ENCODE measurements at regions not wholly inside any gene's neighbourhood (a gene's known extent, or its start where the extent isn't known, plus 50 kb on each side); places are given as distances from the start of the nearest gene placed in this dataset.

DNA sequence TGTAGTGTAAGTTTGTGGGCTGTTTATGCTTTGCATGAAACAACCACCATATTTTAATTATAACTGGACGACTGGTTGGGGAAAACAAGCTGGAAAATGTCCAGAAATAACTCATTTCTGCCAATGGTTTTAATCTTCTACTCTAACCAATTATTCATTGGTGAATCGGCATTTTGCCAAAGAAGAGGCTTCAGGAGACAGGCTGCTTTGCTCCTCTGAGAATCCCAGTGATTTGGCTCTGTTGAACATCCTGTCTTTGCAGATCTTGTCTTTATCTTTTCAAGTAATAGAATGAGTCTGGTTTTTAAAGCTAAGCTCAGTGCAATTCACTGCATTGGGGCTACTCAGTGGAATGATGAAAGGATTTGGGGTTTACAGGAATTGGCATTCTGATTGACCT is 109.6 kb downstream of the APOB start:
- Histone ChIP-seq H3K4me2 (ENCODE audit: low read length) (no peak overlapping the region), H3K9me3 (ENCODE audit: low read length) (no peaks in the 10 kb centered on the region), H3K4me3 (ENCODE audit: low read depth, low read length, poor library complexity, severe bottlenecking) (no peak overlapping the region), H3K36me3 (ENCODE audit: insufficient read depth, low read length) (no peaks in the 10 kb centered on the region), H3K4me1 (ENCODE audit: insufficient read depth, low read length, poor library complexity, severe bottlenecking) (no peaks in the 10 kb centered on the region), H3K9me2 (ENCODE audit: insufficient read depth, low read length) (no peaks in the 10 kb centered on the region), H3K79me2 (ENCODE audit: insufficient read depth, low read depth, low read length) (no peaks in the 10 kb centered on the region), H2AFZ (ENCODE audit: low read length) (no peak overlapping the region), H4K20me1 (ENCODE audit: insufficient read depth, low read length) (no peaks in the 10 kb centered on the region), H3K27ac (ENCODE audit: low read depth, low read length, poor library complexity, severe bottlenecking) (no peak overlapping the region)
- TF ChIP-seq EZH2phosphoT487 (IDR thresholded peaks at IDR 0.05; ENCODE audit: borderline replicate concordance, low read depth, low read length): no peak
- no peak for TF ChIP-seq CTCF (conservative IDR thresholded peaks at IDR 0.05; ENCODE audit: low read length)
- intact Hi-C loops (cut with micrococcal nuclease; ENCODE audit: unreplicated experiment): no loop called here
- no TSS peak for BruUV-seq (replicated peaks)
- ChIA-PET POLR2A (interaction anchor here (0.5 to 0.6 kb wide), 2 partner anchors 490 to 954 kb away, joined by 4 read pairs; no protein-coding TSS in a partner anchor), CTCF (ENCODE audit: unreplicated experiment) (no interaction called here)
- DNase-seq (ENCODE audit: low spot score): no peak

GRCh38 chr2:20933714-20934113 is 110.2 kb downstream of the APOB start:
- Histone ChIP-seq H3K9me3 (ENCODE audit: low read length) (no peaks in the 10 kb centered on the region), H3K27ac (ENCODE audit: low read depth, low read length, poor library complexity, severe bottlenecking) (no peak overlapping the region), H3K4me3 (ENCODE audit: low read depth, low read length, poor library complexity, severe bottlenecking) (no peak overlapping the region)

DNA sequence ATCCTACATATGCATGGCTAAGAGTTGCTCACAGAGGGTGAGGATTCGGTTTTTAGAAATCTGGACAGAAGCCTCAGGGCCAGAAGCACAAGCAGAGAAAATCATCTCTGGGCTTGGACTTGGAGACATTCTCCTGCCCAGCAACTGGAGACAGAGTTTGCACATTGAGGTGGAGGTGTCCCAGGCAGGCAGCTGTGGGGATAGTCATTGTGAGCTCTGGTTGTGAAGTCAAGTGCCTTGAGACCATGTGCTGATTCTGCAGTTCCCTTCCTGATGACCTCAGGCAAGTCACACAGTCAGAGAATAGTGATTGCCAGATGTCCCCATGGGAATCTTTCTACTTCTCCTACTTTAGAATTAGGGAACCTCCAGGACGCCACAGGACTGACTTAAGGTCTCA is 108.4 kb upstream of the LDAH start:
- H3K9me2 ChIP-seq (ENCODE audit: insufficient read depth, low read length): no peaks in the 10 kb centered on the region
- no peak overlapping the region for H3K4me2 ChIP-seq (ENCODE audit: low read length)
- H2AFZ ChIP-seq (ENCODE audit: low read length): no peak overlapping the region
- no peaks in the 10 kb centered on the region for H3K79me2 ChIP-seq (ENCODE audit: insufficient read depth, low read depth, low read length)
- CTCF ChIA-PET (ENCODE audit: unreplicated experiment): no interaction called here
- no peak overlapping the region for H3K4me3 ChIP-seq (ENCODE audit: low read depth, low read length, poor library complexity, severe bottlenecking)
- H3K9me3 ChIP-seq (ENCODE audit: low read length): no peaks in the 10 kb centered on the region
- no peak for DNase-seq (ENCODE audit: low spot score)
- POLR2A ChIA-PET: no interaction called here
- intact Hi-C loops (cut with micrococcal nuclease; ENCODE audit: unreplicated experiment): no loop called here
- no TSS peak for BruUV-seq (replicated peaks)
- H3K36me3 ChIP-seq (ENCODE audit: insufficient read depth, low read length): no peaks in the 10 kb centered on the region
- no peaks in the 10 kb centered on the region for H4K20me1 ChIP-seq (ENCODE audit: insufficient read depth, low read length)
- no peaks in the 10 kb centered on the region for H3K4me1 ChIP-seq (ENCODE audit: insufficient read depth, low read length, poor library complexity, severe bottlenecking)
- TF ChIP-seq EZH2phosphoT487 (IDR thresholded peaks at IDR 0.05; ENCODE audit: borderline replicate concordance, low read depth, low read length): no peak
- TF ChIP-seq CTCF (conservative IDR thresholded peaks at IDR 0.05; ENCODE audit: low read length): no peak
- H3K27ac ChIP-seq (ENCODE audit: low read depth, low read length, poor library complexity, severe bottlenecking): no peak overlapping the region

More at GRCh38 chr2:20933714-20934113, 110.2 kb downstream of the APOB start:
- Histone ChIP-seq H3K36me3 (ENCODE audit: insufficient read depth, low read length) (no peaks in the 10 kb centered on the region), H3K9me2 (ENCODE audit: insufficient read depth, low read length) (no peaks in the 10 kb centered on the region), H2AFZ (ENCODE audit: low read length) (no peak overlapping the region), H3K4me2 (ENCODE audit: low read length) (no peak overlapping the region), H3K79me2 (ENCODE audit: insufficient read depth, low read depth, low read length) (no peaks in the 10 kb centered on the region), H4K20me1 (ENCODE audit: insufficient read depth, low read length) (no peaks in the 10 kb centered on the region), H3K4me1 (ENCODE audit: insufficient read depth, low read length, poor library complexity, severe bottlenecking) (no peaks in the 10 kb centered on the region)
- POLR2A ChIA-PET: no interaction called here
- intact Hi-C loops (cut with micrococcal nuclease; ENCODE audit: unreplicated experiment): no loop called here
- TF ChIP-seq EZH2phosphoT487 (IDR thresholded peaks at IDR 0.05; ENCODE audit: borderline replicate concordance, low read depth, low read length) (no peak), CTCF (conservative IDR thresholded peaks at IDR 0.05; ENCODE audit: low read length) (no peak)
- no peak for DNase-seq (ENCODE audit: low spot score)
- CTCF ChIA-PET (ENCODE audit: unreplicated experiment): no interaction called here
- no TSS peak for BruUV-seq (replicated peaks)

Data from OCI-LY7 (cell line).